ENCODE measurements at regions not wholly inside any gene's neighbourhood (a gene's known extent, or its start where the extent isn't known, plus 50 kb on each side); places are given as distances from the start of the nearest gene placed in this dataset.

DNA sequence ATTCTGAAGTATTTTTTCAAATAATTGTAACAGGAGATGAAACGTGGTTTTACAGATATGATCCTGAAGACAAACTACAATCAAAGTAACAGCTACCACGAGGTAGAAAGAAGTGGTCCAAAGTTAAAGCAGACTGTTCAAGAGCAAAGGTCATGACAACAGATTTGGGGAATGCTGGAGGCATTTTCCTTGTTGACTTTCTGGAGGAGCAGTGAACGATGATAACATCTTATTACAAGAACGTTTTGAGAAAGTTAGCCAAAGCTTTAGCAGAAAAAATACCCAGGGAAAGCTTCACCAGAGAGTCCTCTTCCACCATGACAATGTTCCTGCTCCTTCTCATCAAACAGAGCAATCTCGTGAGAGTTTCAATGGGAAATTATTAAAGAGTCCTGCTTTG lies 145.4 kb upstream of the NREP start:
- no peak for TF ChIP-seq EZH2 (IDR thresholded peaks at IDR 0.05; ENCODE audit: insufficient read depth, low read length)
- TF ChIP-seq, protein P1, sequence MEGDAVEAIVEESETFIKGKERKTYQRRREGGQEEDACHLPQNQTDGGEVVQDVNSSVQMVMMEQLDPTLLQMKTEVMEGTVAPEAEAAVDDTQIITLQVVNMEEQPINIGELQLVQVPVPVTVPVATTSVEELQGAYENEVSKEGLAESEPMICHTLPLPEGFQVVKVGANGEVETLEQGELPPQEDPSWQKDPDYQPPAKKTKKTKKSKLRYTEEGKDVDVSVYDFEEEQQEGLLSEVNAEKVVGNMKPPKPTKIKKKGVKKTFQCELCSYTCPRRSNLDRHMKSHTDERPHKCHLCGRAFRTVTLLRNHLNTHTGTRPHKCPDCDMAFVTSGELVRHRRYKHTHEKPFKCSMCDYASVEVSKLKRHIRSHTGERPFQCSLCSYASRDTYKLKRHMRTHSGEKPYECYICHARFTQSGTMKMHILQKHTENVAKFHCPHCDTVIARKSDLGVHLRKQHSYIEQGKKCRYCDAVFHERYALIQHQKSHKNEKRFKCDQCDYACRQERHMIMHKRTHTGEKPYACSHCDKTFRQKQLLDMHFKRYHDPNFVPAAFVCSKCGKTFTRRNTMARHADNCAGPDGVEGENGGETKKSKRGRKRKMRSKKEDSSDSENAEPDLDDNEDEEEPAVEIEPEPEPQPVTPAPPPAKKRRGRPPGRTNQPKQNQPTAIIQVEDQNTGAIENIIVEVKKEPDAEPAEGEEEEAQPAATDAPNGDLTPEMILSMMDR (IDR thresholded peaks at IDR 0.05; ENCODE audit: insufficient read depth, low read depth, low read length): no peak

Measured in astrocyte (in vitro differentiated cells and primary cell).